IMR-90 (cell line): ENCODE measurements at regions not wholly inside any gene's neighbourhood (a gene's known extent, or its start where the extent isn't known, plus 50 kb on each side); places are given as distances from the start of the nearest gene placed in this dataset.

Source experiments
- BHLHE40 ChIP-seq: fragments of 150-350 bp; IDR thresholded peaks from 2 replicates; pipeline ENCODE4 v1.6.1; 2016; ENCODE audit warnings: mild to moderate bottlenecking, low read depth, low read length
- CEBPB ChIP-seq: IDR thresholded peaks from 2 replicates; pipeline ENCODE4 v1.6.1; 2012; ENCODE audit warnings: low read depth, low read length, improper control_type of control experiment
- CHD1 ChIP-seq: IDR thresholded peaks from 2 replicates; pipeline ENCODE4 v1.6.1; 2012; ENCODE audit warnings: low read depth, low read length, improper control_type of control experiment
- ELK1 ChIP-seq: fragments of 150-350 bp; IDR thresholded peaks from 2 replicates; pipeline ENCODE4 v1.6.1; 2016; ENCODE audit warnings: low read depth, mild to moderate bottlenecking, low read length, moderate library complexity, borderline replicate concordance
- MAFK ChIP-seq: IDR thresholded peaks from 2 replicates; pipeline ENCODE4 v1.6.1; 2012; ENCODE audit warnings: low read depth, low read length, improper control_type of control experiment
- MAZ ChIP-seq: IDR thresholded peaks from 2 replicates; pipeline ENCODE4 v1.6.1; 2012; ENCODE audit warnings: low read depth, mild to moderate bottlenecking, low read length, improper control_type of control experiment, moderate library complexity, borderline replicate concordance
- MXI1 ChIP-seq: IDR thresholded peaks from 2 replicates; pipeline ENCODE4 v1.6.1; 2012; ENCODE audit warnings: low read depth, mild to moderate bottlenecking, low read length, moderate library complexity, borderline replicate concordance
- NFE2L2 ChIP-seq: fragments of 150-350 bp; IDR thresholded peaks from 2 replicates; pipeline ENCODE4 v1.6.1; 2016; ENCODE audit warnings: low read depth, mild to moderate bottlenecking, low read length
- POLR2A ChIP-seq: IDR thresholded peaks from 2 replicates; pipeline ENCODE4 v1.6.1; 2012; ENCODE audit warnings: mild to moderate bottlenecking, low read depth, low read length
- RAD21 ChIP-seq: IDR thresholded peaks from 2 replicates; pipeline ENCODE4 v1.6.1; 2012; ENCODE audit warnings: low read length, improper control_type of control experiment
- RFX5 ChIP-seq: IDR thresholded peaks from 2 replicates; pipeline ENCODE4 v1.8.0; 2012; ENCODE audit warnings: low read depth, mild to moderate bottlenecking, low read length, moderate library complexity
- TF ChIP-seq, protein P1 (sequence below): conservative IDR thresholded peaks from 2 replicates; pipeline ENCODE4 v1.5.1; 2012; ENCODE audit warnings: mild to moderate bottlenecking, low read depth, low read length, improper control_type of control experiment

DNA sequence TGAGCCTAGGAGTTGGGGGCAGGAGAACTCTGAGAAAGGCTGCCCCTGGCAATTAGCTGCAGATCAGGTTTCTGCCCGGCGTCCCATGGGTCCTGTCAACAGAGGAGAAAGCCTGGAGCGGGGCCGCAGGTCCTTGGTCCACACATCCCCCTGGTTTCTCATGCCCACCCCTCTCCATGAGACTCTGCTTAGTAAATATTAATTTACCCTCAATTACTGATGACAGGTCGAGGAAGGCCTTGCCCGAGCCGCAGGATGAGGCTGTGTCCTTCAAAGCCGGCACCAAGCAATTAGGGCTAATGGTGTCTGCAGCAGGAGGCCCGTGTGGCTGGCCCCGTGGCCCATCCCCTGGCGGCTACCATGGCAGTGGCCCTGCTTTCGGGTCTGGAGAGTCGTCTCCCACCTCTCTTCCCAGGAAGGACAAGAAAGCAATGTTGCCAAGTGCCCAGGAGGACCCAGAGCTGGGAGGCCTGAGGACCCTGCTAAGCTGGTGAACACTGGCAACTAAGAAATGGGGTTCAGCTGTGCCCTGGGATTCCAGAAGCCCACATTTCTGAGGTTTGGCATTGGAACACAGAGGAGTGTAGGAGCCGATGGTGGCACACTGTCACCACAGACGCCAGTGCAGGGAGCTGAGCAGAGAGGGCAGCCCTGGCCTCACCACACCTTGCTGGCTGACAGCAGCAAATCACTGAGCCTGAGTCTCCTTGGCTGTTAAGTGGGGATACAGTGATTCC lies 114.6 kb downstream of the CPZ start:
- TF ChIP-seq MXI1 (no peak), POLR2A (no peak), MAZ (no peak), NFE2L2 (no peak), CEBPB (no peak), BHLHE40 (no peak), ELK1 (no peak), CHD1 (no peak), RAD21 (no peak), MAFK (no peak), RFX5 (no peak)
- TF ChIP-seq, protein P1, sequence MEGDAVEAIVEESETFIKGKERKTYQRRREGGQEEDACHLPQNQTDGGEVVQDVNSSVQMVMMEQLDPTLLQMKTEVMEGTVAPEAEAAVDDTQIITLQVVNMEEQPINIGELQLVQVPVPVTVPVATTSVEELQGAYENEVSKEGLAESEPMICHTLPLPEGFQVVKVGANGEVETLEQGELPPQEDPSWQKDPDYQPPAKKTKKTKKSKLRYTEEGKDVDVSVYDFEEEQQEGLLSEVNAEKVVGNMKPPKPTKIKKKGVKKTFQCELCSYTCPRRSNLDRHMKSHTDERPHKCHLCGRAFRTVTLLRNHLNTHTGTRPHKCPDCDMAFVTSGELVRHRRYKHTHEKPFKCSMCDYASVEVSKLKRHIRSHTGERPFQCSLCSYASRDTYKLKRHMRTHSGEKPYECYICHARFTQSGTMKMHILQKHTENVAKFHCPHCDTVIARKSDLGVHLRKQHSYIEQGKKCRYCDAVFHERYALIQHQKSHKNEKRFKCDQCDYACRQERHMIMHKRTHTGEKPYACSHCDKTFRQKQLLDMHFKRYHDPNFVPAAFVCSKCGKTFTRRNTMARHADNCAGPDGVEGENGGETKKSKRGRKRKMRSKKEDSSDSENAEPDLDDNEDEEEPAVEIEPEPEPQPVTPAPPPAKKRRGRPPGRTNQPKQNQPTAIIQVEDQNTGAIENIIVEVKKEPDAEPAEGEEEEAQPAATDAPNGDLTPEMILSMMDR = no peak
